ENCODE measurements at regions not wholly inside any gene's neighbourhood (a gene's known extent, or its start where the extent isn't known, plus 50 kb on each side); places are given as distances from the start of the nearest gene placed in this dataset.

DNA sequence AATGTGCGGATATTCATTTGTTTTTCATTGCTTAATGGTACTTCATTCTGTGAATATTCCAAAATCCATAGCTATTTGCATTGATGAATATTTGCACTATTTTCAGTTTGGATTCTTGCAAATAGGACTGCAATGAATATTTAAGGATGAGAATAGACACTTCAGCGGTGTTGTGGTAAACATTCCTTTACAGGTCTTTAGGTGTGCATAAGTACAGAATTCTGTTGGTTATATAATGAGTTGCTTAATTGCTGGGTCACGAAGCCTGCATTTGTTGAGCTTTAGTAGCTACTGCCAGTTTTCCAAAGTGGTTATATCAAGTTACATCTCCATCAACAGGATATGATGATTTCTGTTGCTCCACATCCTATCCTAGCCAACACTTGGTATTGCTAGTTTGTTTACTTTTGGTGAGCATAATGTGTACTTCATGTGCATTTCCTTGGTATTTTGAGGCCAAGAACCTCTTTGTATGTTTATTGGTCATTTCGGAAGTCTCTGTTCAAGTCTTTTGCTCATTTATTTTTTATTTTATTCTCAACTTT lies 64.2 kb upstream of the CYYR1 start:
- SMC1A ChIA-PET (ENCODE audit: uncharacterized antibody, unreplicated experiment) = no interaction called here
- no peaks in the 10 kb centered on the region for H4K20me1 ChIP-seq (ENCODE audit: control insufficient read depth, insufficient read depth)
- TF ChIP-seq HDGF (IDR thresholded peaks at IDR 0.05) (no peak), NFIC (IDR thresholded peaks at IDR 0.05; ENCODE audit: low read depth, low read length) (no peak), ZZZ3 (IDR thresholded peaks at IDR 0.05; ENCODE audit: control insufficient read depth, insufficient read length, low read depth) (no peak), LARP7 (IDR thresholded peaks at IDR 0.05) (no peak), PAX5 (IDR thresholded peaks at IDR 0.05; ENCODE audit: borderline replicate concordance, low read depth, low read length) (no peak)
- TF ChIP-seq, protein P1, sequence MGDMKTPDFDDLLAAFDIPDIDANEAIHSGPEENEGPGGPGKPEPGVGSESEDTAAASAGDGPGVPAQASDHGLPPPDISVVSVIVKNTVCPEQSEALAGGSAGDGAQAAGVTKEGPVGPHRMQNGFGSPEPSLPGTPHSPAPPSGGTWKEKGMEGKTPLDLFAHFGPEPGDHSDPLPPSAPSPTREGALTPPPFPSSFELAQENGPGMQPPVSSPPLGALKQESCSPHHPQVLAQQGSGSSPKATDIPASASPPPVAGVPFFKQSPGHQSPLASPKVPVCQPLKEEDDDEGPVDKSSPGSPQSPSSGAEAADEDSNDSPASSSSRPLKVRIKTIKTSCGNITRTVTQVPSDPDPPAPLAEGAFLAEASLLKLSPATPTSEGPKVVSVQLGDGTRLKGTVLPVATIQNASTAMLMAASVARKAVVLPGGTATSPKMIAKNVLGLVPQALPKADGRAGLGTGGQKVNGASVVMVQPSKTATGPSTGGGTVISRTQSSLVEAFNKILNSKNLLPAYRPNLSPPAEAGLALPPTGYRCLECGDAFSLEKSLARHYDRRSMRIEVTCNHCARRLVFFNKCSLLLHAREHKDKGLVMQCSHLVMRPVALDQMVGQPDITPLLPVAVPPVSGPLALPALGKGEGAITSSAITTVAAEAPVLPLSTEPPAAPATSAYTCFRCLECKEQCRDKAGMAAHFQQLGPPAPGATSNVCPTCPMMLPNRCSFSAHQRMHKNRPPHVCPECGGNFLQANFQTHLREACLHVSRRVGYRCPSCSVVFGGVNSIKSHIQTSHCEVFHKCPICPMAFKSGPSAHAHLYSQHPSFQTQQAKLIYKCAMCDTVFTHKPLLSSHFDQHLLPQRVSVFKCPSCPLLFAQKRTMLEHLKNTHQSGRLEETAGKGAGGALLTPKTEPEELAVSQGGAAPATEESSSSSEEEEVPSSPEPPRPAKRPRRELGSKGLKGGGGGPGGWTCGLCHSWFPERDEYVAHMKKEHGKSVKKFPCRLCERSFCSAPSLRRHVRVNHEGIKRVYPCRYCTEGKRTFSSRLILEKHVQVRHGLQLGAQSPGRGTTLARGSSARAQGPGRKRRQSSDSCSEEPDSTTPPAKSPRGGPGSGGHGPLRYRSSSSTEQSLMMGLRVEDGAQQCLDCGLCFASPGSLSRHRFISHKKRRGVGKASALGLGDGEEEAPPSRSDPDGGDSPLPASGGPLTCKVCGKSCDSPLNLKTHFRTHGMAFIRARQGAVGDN (IDR thresholded peaks at IDR 0.05) = no peak
- TF ChIP-seq, protein P2, sequence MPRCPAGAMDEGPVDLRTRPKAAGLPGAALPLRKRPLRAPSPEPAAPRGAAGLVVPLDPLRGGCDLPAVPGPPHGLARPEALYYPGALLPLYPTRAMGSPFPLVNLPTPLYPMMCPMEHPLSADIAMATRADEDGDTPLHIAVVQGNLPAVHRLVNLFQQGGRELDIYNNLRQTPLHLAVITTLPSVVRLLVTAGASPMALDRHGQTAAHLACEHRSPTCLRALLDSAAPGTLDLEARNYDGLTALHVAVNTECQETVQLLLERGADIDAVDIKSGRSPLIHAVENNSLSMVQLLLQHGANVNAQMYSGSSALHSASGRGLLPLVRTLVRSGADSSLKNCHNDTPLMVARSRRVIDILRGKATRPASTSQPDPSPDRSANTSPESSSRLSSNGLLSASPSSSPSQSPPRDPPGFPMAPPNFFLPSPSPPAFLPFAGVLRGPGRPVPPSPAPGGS (IDR thresholded peaks at IDR 0.05; ENCODE audit: borderline replicate concordance, insufficient read depth, low read depth, low read length, poor library complexity, severe bottlenecking) = no peak
- TF ChIP-seq, protein P3, sequence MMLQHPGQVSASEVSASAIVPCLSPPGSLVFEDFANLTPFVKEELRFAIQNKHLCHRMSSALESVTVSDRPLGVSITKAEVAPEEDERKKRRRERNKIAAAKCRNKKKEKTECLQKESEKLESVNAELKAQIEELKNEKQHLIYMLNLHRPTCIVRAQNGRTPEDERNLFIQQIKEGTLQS (IDR thresholded peaks at IDR 0.05; ENCODE audit: borderline replicate concordance, extremely low read depth, low read depth, low read length) = no peak
- H3K36me3 ChIP-seq (ENCODE audit: control insufficient read depth in 2 of 2, insufficient read depth in 2 of 2, low read length in 1 of 2) = no peaks in the 10 kb centered on the region
- no peak overlapping the region for H3K27ac ChIP-seq (ENCODE audit: control insufficient read depth, insufficient read depth)
- H2AFZ ChIP-seq (ENCODE audit: control insufficient read depth, low read depth, low read length) = no peak overlapping the region
- no peaks in the 10 kb centered on the region for H3K79me2 ChIP-seq (ENCODE audit: control insufficient read depth, insufficient read depth, low read length)
- RAD21 ChIA-PET (ENCODE audit: unreplicated experiment) = no interaction called here
- FAIRE-seq = no peak
- no peak overlapping the region for H3K4me3 ChIP-seq
- intact Hi-C loops (cut with micrococcal nuclease; ENCODE audit: unreplicated experiment) (no loop called here), in situ Hi-C loops (cut with MboI) (no loop called here)
- no peaks in the 10 kb centered on the region for H3K4me1 ChIP-seq (ENCODE audit: control insufficient read depth, insufficient read depth, low read length)
- no peak overlapping the region for H3K4me2 ChIP-seq (ENCODE audit: control insufficient read depth, insufficient read depth)
- ATAC-seq = no peak
- DNase-seq (ENCODE audit: low read depth, low spot score) = no peak
- POLR2A ChIA-PET = no interaction called here
- no peaks in the 10 kb centered on the region; the same call in 2 of the 3 replicates for H3K9me3 ChIP-seq (replicated peaks; ENCODE audit: control insufficient read depth, insufficient read depth, low read length)
- no peaks in the 10 kb centered on the region for H3K27me3 ChIP-seq (replicated peaks in 1 of 2; ENCODE audit: control insufficient read depth in 2 of 2, insufficient read depth in 2 of 2, low read length in 1 of 2)
- CTCF ChIA-PET = no interaction called here
- no peak overlapping the region for H3K9ac ChIP-seq (ENCODE audit: control insufficient read depth, insufficient read depth, low read length)
- WGBS (ENCODE audit: insufficient coverage, insufficient replicate concordance, low lambda C conversion rate, missing lambda C conversion rate) = 34% methylated on average over 4 of the region's 4 CpGs
- no TSS peak for BruUV-seq (replicated peaks)

All from GM12878 (cell line).